ENCODE measurements at regions not wholly inside any gene's neighbourhood (a gene's known extent, or its start where the extent isn't known, plus 50 kb on each side); places are given as distances from the start of the nearest gene placed in this dataset.

GRCh38 chr3:150064971-150065370, 94.3 kb upstream of the PFN2 start:
- TF ChIP-seq GABPB1 (CRISPR knock-in tag; IDR thresholded peaks at IDR 0.05) (no peak), CTCF (IDR thresholded peaks at IDR 0.05) (no peak), ATF3 (CRISPR knock-in tag; conservative IDR thresholded peaks at IDR 0.05) (no peak), TCF7 (CRISPR knock-in tag; IDR thresholded peaks at IDR 0.05; ENCODE audit: low read depth) (no peak), CREB1 (CRISPR knock-in tag; IDR thresholded peaks at IDR 0.05) (no peak), RELA (CRISPR knock-in tag; IDR thresholded peaks at IDR 0.05; ENCODE audit: borderline replicate concordance) (no peak), JAZF1 (CRISPR knock-in tag; IDR thresholded peaks at IDR 0.05) (no peak)
